OCI-LY1 (cell line): ENCODE measurements at regions not wholly inside any gene's neighbourhood (a gene's known extent, or its start where the extent isn't known, plus 50 kb on each side); places are given as distances from the start of the nearest gene placed in this dataset.

Experiments used
- H2AFZ ChIP-seq: fragments of 200-600 bp; sonication (generic), shearing (Covaris generic); 2 replicates; pipeline ENCODE4 v1.6.0; 2014; ENCODE audit warnings: antibody characterized with exemption, mild to moderate bottlenecking, low read length
- H3F3A ChIP-seq: fragments of 200-600 bp; sonication (generic), shearing (Covaris generic); 2 replicates; pipeline ENCODE4 v1.6.0; 2014; ENCODE audit warnings: mild to moderate bottlenecking, antibody characterized with exemption, low read length, moderate library complexity; ENCODE audit not compliant: insufficient read depth
- H3K27ac ChIP-seq: fragments of 200-600 bp; sonication (generic); 2 replicates; pipeline ENCODE4 v1.5.1; 2014; ENCODE audit warnings: low read length, mixed run types, mild to moderate bottlenecking, low read depth; ENCODE audit not compliant: poor library complexity, severe bottlenecking
- H3K27me3 ChIP-seq: fragments of 200-600 bp; sonication (generic); 2 replicates; pipeline ENCODE4 v1.6.0; 2014; ENCODE audit warnings: antibody characterized with exemption, mild to moderate bottlenecking, low read length, moderate library complexity; ENCODE audit not compliant: insufficient read depth
- H3K36me3 ChIP-seq: fragments of 200-600 bp; sonication (generic); 2 replicates; pipeline ENCODE4 v1.6.1; 2014; ENCODE audit warnings: mild to moderate bottlenecking, antibody characterized with exemption, low read length, moderate library complexity, mixed read lengths; ENCODE audit not compliant: insufficient read depth
- H3K4me1 ChIP-seq: fragments of 200-600 bp; sonication (generic); 2 replicates; pipeline ENCODE4 v1.5.1; 2014; ENCODE audit warnings: mild to moderate bottlenecking, low read length, moderate library complexity; ENCODE audit not compliant: insufficient read depth, severe bottlenecking
- H3K4me2 ChIP-seq: fragments of 200-600 bp; sonication (generic), shearing (Covaris generic); 2 replicates; pipeline ENCODE4 v1.6.1; 2014; ENCODE audit warnings: low read length
- H3K4me3 ChIP-seq: fragments of 200-600 bp; sonication (generic); 2 replicates; pipeline ENCODE4 v1.5.1; 2014; ENCODE audit warnings: low read length, low read depth, mild to moderate bottlenecking, mixed read lengths; ENCODE audit not compliant: poor library complexity, severe bottlenecking
- H3K79me2 ChIP-seq: fragments of 200-600 bp; shearing (Covaris generic); 2 replicates; pipeline ENCODE4 v1.6.1; 2016; ENCODE audit warnings: mixed run types, low read length, mixed read lengths; ENCODE audit not compliant: insufficient read depth
- H3K9ac ChIP-seq: fragments of 200-600 bp; sonication (generic), shearing (Covaris generic); 2 replicates; pipeline ENCODE4 v1.6.1; 2014; ENCODE audit warnings: mild to moderate bottlenecking, low read length, mixed read lengths
- H3K9me2 ChIP-seq: fragments of 200-600 bp; sonication (generic), shearing (Covaris generic); 2 replicates; pipeline ENCODE4 v1.6.1; 2014; ENCODE audit warnings: low read depth, mild to moderate bottlenecking, low read length, mixed read lengths
- H3K9me3 ChIP-seq: fragments of 200-600 bp; shearing (Covaris generic); 2 replicates; pipeline ENCODE4 v1.6.1; 2014; ENCODE audit warnings: low read length, mixed read lengths
- H4K20me1 ChIP-seq: fragments of 200-600 bp; sonication (generic), shearing (Covaris generic); 2 replicates; pipeline ENCODE4 v1.6.0; 2016; ENCODE audit warnings: mild to moderate bottlenecking, low read length; ENCODE audit not compliant: insufficient read depth
- EZH2 ChIP-seq: fragments of 200-600 bp; sonication (generic), shearing (Covaris generic); IDR thresholded peaks from 2 replicates; pipeline ENCODE4 v1.8.0; 2017; ENCODE audit warnings: borderline replicate concordance, mixed run types, mild to moderate bottlenecking, antibody characterized with exemption, low read length, moderate library complexity, mixed read lengths
- TF ChIP-seq, protein P1 (sequence below): fragments of 200-600 bp; sonication (generic), shearing (Covaris generic); IDR thresholded peaks from 2 replicates; pipeline ENCODE4 v1.5.1; 2017; ENCODE audit warnings: mild to moderate bottlenecking, antibody characterized with exemption, low read length, moderate library complexity, mixed read lengths

DNA sequence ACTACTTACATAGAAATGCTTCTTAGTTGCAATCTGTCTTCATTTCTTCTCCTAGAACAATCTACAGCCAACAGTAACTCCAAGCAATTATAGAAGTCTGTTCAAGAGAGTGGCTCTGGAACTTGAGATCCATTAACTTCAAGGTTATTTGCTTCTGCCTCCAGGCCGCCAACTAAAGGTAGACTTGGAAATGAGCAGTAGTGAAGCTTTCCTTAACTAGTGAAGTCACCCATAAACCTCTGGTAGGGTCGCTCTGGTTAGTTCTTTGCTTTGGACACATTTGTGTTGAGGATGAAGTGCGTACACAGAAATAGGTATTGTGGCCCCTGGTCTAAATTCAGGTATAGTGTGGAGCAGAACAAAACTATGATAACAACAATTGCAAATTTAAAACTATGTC is 809.9 kb upstream of the RGS18 start:
- Histone ChIP-seq H3K4me1 (no peaks in the 10 kb centered on the region), H3F3A (no peaks in the 10 kb centered on the region), H4K20me1 (no peaks in the 10 kb centered on the region), H3K27ac (no peak overlapping the region), H3K4me3 (no peak overlapping the region), H3K9ac (no peak overlapping the region), H3K4me2 (no peak overlapping the region), H3K27me3 (no peaks in the 10 kb centered on the region), H3K9me2 (no peaks in the 10 kb centered on the region), H3K36me3 (no peaks in the 10 kb centered on the region), H2AFZ (no peak overlapping the region), H3K79me2 (no peaks in the 10 kb centered on the region), H3K9me3 (no peaks in the 10 kb centered on the region)
- TF ChIP-seq, protein P1, sequence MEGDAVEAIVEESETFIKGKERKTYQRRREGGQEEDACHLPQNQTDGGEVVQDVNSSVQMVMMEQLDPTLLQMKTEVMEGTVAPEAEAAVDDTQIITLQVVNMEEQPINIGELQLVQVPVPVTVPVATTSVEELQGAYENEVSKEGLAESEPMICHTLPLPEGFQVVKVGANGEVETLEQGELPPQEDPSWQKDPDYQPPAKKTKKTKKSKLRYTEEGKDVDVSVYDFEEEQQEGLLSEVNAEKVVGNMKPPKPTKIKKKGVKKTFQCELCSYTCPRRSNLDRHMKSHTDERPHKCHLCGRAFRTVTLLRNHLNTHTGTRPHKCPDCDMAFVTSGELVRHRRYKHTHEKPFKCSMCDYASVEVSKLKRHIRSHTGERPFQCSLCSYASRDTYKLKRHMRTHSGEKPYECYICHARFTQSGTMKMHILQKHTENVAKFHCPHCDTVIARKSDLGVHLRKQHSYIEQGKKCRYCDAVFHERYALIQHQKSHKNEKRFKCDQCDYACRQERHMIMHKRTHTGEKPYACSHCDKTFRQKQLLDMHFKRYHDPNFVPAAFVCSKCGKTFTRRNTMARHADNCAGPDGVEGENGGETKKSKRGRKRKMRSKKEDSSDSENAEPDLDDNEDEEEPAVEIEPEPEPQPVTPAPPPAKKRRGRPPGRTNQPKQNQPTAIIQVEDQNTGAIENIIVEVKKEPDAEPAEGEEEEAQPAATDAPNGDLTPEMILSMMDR, result no peak
- TF ChIP-seq EZH2, result no peak

DNA sequence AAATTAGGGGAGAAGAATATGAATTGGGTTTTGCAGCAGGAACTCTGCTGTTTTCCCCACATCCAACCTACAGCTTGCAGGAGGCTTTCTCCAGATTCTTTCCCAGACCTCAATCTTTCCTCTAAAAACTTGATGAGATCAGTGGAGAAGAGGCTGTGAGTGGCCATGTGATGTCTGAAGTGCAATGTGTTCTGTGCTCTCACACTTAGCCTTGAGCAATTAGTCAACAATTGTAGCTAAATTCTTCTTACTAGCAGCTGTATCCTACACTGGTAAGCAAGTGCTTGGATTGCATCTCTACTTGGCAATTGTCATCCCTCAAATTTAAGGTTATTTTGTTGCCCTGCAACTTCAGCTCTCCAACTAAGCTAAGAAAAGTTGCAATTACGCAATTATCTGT is 807.3 kb upstream of the RGS18 start:
- Histone ChIP-seq H4K20me1 (no peaks in the 10 kb centered on the region), H3K4me2 (no peak overlapping the region), H3K36me3 (no peaks in the 10 kb centered on the region), H3K27me3 (no peaks in the 10 kb centered on the region), H3K9me3 (no peaks in the 10 kb centered on the region), H3F3A (no peaks in the 10 kb centered on the region), H3K4me1 (no peaks in the 10 kb centered on the region), H3K27ac (no peak overlapping the region), H3K9me2 (no peaks in the 10 kb centered on the region), H3K4me3 (no peak overlapping the region), H3K9ac (no peak overlapping the region), H3K79me2 (no peaks in the 10 kb centered on the region), H2AFZ (no peak overlapping the region)
- TF ChIP-seq, protein P1, result no peak
- TF ChIP-seq EZH2, result no peak

DNA sequence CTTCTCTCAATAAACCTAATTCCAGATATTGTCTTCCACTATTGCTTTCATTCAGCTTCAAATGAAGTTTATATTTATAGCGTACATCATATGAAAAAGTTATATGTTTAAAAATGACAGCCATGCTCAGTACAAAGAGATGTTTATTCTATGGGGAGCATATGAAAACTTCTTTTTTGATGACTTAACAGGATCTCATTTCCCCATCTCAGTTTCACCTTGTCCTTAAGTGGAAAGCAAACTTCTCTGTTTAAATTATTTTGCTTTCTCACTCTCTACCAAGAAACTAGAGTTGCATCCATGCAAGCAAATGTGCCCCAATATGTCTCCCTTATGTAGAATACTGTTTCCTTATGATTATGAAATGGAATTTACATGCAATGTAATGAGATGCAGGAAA is 799.5 kb upstream of the RGS18 start:
- no peaks in the 10 kb centered on the region for H3K9me2 ChIP-seq
- H3K79me2 ChIP-seq, result no peaks in the 10 kb centered on the region
- no peak overlapping the region for H3K4me3 ChIP-seq
- no peaks in the 10 kb centered on the region for H3K27me3 ChIP-seq
- H3K27ac ChIP-seq, result no peak overlapping the region
- no peaks in the 10 kb centered on the region for H3F3A ChIP-seq
- no peaks in the 10 kb centered on the region for H3K36me3 ChIP-seq
- no peak for TF ChIP-seq EZH2
- TF ChIP-seq, protein P1, result no peak
- no peaks in the 10 kb centered on the region for H3K9me3 ChIP-seq
- H4K20me1 ChIP-seq, result no peaks in the 10 kb centered on the region
- H2AFZ ChIP-seq, result no peak overlapping the region
- H3K4me2 ChIP-seq, result no peak overlapping the region
- H3K9ac ChIP-seq, result no peak overlapping the region
- no peaks in the 10 kb centered on the region for H3K4me1 ChIP-seq
